GM21528 (cell line): ENCODE measurements at regions not wholly inside any gene's neighbourhood (a gene's known extent, or its start where the extent isn't known, plus 50 kb on each side); places are given as distances from the start of the nearest gene placed in this dataset.
"Not testable (repeated sequence)": the region's sequence is repeated elsewhere in the genome, so short reads cannot be mapped to it uniquely, and the experiment has no call there.

ENCODE experiments used
- ATAC-seq: cut with Tn5 transposase; IDR thresholded peaks from one replicate; pipeline ENCODE4 v1.9.1; 2021; ENCODE audit warnings: mild to moderate bottlenecking, moderate library complexity; ENCODE audit not compliant: unreplicated experiment, low FRiP score

DNA sequence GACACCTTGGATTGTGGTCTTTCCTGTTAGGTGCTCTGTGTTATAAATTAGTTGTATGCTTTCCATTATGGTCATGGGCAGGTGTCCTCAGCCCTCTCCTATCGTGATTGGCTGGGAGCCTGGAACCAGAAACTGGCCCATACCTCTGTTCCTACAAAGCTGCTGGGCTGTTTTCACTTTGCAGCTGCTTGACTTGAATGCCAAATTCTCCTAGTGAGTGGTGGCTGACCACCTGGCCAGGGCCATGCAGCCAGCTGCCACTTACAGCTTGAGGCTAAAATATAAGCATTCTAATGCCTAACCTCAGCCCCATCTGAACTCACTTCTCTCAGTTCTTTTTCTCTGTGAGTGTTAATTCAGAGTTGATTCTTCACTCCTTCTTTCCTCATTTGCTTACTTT lies 239.3 kb upstream of the GBE1 start:
- ATAC-seq = no peak

DNA sequence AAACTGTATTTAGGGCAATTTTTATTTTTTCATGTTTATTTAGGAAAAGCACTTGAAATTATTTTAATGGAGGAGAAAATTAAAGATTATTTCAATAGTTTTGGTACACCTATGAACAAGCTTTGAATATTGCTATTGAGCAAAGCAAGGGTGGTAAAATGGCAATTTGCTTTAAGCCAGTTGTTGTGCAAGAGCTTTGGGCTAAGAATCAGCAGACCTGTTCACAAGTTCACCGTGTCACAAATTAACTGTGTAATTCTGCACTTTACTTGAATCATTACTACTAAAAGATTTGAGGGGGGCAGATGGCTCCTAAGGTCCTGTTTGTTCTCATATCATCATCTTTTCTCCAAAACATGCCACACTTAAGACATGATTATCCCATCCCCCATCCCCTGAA lies 238.9 kb upstream of the GBE1 start:
- no peak for ATAC-seq

DNA sequence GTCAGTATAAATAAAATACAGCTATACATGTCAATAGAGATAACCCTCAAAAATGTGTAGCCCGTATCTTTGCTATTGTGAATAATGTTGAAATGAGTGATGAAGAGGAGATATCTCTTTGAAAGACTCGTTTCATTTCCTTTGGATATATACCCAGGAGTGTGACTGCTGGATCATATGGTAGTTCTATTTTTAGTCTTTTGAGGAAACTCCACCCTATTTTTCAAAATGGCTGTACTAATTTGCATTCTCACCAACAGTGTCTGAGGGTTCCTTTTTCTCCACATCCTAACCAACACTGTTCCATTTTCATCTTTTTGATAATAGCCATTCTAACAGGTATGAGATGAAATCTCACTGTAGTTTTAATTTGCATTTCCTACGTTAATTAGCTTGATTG lies 237.5 kb upstream of the GBE1 start:
- ATAC-seq = no peak

DNA sequence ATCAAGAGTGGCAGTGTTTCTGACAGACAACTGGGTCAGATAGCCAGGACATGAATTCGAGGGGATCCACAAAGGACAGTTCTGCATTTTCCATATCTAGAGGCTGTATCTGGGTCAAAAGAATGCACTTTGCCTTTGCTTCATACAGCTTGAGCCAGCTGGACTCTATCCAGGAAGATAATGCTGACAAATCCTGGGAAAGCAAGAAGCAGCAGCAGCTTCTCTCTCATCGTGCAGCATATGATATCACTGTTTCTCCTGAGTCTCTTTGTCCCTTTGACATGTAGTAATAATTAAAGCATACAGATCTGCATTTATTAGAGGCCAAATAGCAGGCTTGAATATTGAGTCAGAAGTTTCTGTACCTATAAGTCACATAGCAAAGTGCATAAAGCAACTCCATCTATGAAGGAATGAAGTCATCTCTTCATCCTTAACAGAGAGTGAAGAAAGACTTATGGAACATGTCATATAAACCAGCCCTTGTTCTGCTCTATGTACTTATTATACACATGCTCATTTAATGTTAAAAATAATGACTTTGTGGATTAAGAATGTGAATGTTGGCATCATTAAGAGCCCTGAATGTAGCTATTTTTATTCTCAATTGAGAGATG lies 236.8 kb upstream of the GBE1 start:
- ATAC-seq = no peak

DNA sequence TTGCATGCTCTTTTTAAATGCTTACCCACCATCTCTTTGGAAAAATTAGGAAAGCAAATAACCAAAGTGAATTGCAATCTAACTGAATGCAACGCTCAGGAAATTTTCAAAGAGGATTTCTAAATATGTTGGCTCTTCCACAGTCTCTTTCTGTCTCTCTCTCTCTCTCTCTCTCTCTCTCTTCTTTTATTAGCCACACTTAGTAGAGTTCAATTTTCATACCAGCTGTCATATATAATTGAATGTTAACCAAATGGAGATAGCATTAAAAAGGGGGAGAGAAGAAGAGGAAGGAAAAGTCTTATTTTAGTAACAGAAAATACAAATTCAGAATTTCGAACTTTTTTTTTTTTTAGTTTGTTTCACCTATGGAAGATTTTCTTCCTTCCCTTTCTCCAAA lies 235.9 kb upstream of the GBE1 start:
- ATAC-seq = no peak

DNA sequence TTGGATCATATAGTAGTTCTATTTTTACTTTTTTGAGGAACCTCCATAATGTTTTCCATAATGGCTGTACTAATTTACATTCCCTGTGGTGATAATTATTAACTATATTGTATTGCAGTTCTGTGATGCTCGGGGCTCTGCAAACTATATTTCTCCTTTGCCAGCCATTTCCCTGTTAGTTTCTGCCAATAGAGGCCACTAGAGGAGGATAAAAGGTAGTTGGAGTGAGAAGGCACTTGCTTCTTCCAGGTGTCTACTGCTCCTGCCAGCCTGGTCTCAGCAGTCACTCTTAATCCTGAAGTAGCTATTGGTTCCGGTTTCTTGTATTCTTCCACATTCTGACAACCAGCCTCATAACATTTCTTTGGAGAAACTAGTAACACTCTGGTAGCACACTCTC lies 233.9 kb upstream of the GBE1 start:
- ATAC-seq = no peak

DNA sequence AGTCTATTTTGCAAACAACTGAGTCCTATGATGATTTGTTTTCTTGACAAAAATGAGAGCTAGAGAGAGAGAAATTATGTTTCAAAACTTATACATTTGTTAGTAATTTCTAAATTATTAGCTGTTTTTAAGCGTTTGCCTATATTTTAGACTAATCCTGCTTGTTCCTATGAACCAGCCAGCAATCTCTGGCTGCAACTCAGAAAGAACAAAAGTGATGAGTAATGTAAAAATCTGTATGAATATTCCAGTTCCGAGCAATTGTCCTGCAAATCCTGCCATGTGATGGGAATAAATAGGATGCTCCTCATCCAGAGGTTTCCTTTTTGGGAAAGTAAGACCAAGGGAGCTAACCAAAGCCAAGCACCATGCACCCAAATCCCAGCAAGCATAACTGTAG lies 228.3 kb upstream of the GBE1 start:
- ATAC-seq = no peak

DNA sequence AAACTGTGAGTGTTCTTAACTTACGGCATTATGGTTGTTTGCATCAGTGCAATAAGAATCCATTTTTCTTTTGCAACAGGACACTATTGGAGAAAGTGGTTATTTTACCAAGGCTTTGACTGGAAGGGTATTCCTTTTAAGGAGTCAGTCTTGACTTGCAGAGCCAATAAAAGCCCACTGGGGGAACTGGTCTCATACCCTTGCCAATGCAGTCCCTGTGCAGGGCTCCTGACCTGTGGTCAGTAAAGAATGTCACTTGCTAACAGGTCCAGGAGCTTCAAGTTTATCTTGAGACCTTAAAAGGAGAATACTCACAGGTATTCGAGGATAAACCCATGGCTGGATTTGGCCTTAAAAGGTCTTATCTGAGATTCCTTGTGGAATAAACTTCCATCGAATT lies 227.8 kb upstream of the GBE1 start:
- ATAC-seq = no peak

DNA sequence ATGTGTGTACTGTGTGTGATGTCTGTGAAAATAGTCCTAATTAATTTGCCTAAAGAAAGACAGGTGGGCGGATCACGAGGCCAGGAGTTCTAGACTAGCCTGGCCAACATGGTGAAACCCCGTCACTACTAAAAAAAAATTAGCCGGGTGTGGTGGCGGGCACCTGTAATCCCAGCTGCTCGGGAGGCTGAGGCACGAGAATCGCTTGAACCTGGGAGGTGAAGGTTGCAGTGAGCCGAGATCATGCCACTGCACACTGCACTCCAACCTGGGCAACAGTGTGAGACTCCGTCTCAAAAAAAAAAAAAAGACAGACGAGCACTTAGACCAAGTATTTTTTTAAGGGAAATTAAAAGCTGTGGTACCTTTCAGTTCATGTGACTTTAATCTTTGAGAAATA lies 226.0 kb upstream of the GBE1 start:
- ATAC-seq = not testable (repeated sequence)

DNA sequence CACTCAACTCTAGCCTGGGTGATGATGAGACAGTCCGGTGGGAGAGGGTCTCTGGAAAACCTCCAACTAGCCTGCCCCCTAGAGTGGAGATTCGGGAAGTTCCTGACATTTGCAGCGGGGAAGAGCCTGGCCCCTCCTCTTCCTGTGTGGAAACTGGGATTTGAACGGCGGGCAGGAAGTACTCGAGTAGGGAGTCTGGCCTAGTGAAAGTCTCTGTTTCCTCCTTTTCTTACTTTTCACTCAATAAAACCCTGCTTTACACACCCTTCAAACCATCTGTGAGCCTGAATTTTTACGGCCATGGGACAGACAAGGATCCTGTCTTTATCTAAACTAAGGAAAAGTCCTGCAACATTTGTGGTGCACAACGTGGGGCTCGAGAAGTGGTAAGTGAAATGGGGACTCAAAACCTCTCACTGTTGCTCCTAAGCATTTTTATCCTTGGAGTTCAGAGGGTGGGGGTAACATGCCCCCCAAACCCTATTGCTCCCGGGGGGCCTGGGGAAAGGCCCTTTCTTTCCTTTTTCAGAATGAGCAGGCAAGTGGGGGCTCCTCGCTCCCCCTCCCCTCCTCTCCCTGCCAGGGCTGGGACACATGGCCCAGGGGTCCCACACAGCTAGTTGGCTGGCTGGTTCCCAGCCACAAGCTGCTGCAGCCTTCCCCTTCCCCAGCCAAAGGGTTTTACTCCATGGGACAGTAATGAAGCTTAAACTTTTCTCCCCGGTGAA lies 224.7 kb upstream of the GBE1 start:
- ATAC-seq = no peak

DNA sequence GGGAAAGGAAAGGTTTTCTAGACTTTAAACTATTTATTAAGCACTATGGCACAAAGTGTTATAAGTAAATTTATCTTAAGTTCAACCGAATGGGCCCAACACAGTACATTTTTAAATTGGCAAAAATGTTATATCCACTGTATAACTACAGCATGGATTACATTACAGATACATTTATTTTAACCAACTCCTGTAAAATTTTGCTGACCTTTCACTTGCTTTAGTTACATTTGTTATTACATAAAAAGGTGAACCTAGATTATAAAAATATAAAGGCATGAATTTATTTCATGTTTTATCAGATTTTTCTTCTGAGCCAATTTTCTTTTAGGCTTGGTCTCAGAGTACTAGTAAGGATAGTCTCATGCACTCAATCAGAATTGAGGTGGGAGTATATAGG lies 221.9 kb upstream of the GBE1 start:
- ATAC-seq = no peak

DNA sequence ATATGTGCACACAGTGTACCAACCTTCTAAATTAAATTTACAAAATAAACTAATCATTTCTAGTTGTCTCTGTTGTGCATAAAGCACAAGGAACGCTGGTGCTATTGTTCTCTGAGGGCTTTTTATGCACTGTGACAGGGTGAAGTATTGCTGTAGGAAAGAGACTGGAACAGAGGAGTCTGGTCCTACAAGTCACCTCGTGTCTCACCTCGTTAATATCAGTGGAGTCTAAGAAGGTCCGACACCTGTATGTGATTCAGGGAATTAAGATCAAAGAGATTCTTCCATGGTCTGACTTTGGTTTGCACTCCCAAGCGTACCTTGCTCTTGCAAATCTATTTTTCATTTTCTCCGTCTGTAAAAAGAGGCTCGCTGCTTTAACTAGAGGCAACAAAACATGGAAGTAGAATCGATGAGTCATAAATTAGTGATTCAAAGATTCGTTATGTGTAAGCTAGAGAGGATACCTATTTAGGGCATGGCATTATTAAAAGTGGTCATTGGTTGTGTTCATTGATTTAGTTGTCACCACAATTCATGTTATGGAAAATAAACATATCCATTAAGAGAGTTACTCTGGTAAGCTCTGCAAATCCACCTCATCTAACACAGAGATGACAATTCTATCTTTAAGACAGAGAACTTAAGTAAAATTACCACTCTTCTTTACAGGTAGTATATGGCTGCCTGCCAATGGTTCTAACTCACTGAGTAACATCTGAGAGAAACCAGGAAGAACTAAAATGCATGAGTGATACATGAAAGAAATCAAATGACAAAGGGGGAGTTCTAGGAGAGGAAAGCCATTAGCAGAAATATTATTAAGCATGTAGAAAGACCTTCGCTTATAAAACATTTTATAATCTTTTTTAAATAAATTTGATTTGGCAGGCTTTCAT lies 219.4 kb upstream of the GBE1 start:
- no peak for ATAC-seq

DNA sequence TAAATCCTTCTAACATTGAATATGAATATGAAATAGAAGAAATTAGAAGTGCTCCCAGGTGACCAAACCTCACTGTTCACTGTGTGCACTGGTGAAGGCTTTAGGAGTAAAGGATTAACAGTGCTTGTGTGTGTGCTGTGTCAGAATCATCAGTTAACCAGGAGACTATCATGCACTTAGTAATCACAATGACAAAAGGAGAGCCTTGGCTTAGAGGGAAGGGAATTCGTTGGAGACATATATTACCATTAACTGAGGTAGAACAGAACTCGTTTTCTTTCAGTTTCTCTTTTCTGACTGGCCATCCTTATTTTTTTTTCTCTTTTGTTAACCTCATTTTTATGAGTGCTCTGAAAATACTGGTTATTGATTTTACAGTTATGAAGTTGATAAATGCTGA lies 213.3 kb upstream of the GBE1 start:
- ATAC-seq = no peak

DNA sequence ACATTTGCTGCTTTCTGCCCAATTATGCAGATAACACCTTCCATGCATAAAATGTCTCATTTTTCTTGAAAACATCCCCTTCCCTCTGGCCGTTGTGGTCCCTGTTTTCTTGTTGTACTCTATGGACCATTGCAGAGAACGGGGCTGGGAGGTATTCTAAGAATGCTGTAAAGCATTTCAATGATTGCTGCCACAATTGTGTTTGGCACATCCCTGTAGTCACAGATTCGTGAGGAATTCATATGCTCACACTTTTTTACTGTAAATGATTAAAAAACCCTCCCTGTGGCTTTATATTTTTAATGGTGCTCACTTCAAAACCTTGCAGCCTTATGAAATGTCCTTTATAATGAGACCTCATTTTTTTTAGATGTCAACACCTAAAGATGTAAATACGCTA lies 207.2 kb upstream of the GBE1 start:
- ATAC-seq = no peak

DNA sequence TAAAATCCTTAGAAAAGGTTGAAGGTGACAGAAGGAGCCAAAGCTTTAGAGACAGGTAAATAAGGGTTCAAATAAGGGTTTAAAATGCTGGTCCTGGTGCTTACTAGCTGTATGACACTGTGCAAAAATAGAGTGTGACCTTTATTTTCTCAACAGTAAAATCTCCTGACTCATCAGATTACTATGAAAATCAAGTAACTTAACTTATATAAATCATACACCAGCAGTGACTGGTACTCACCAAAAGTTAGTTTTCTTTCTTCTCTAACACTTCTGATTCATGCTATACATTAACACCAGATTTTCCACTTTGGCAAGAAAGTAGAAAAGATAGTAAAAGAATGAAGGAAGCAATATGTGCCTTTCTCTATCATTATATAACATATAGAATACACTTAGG lies 205.9 kb upstream of the GBE1 start:
- ATAC-seq = no peak

DNA sequence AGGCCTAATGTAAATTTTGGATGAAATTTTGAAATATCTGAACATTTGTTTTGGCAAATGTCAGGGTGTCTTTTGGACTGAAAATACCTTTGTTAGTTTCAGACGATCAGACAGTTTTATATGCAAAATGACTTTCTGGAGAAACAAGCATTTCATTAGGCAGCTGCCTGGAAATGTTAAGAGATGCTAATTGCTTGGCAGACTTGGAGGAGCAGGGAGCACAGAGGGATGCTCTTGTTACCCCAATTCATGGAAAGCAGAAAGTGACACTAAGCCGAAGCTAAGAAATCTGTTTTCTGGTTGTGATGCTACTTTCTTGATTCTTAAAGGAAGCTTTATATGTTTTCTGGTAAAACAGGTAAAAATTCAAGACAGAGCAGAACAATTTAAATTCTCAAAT lies 204.3 kb upstream of the GBE1 start:
- ATAC-seq = no peak

DNA sequence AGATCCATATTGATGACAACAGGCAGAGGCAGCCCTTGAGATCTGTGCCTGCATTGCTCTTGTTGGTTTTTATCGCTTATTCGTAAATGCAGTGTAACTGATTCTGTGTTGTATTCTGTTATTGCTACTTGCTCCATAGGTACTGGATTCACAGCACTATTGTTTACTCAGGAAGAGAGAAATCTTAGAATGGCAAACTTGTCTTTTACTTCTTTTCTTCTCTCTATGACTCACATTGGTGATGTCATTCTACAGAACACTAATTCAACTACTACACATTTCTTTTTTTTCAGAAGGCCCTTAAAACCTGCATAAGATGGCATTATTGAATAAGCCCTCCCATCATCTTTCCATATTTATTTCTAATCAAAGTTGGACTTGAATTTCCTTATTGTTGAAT lies 201.0 kb upstream of the GBE1 start:
- ATAC-seq = no peak

DNA sequence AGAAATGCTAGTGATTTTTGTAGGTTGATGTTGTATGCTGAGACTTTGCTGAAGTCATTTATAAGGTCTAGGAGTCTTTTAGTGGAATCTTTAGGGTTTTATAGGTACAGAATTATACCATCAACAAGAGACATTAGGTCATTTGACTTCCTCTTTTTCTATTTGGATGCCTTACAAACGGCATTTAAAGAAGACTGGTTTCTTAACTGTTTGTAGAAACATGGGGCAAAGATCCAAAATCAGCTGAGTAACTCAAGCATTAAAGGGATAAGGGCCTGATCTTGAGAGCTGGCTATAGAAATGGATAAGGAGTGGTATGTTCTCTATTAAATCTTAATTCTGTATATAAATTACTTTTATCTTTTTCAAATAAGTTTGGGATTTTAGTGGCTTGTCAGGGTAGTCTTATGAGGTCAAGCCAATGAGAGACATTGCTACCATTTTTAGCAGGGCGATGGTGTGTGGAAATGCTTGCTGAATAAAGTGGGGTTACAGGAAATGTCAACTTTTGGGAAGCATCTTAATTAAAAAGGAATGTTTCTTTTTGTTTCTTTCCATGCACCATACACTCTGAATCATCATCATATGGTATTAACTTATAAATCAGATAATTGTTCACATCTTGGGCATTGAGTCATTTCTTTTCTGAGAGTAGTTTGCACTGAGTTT lies 197.7 kb upstream of the GBE1 start:
- no peak for ATAC-seq

DNA sequence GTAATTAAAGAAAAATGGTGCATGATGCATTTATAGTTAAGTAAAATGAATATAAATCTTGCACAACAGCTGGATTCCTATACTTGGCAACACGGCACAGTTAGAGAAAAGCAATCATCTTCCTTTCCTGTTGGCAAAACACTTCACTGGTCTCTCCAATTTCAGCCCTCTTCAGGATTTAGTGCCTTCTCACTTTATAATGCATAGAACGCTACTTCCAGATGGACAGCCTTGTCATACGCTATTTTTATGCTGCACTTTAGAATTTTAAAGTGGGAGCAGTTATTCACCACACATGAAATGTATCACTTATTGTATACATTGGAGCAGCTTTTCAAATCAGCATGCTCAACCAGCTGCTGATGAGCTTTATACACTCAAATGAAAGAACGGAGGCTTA lies 194.4 kb upstream of the GBE1 start:
- ATAC-seq = no peak

DNA sequence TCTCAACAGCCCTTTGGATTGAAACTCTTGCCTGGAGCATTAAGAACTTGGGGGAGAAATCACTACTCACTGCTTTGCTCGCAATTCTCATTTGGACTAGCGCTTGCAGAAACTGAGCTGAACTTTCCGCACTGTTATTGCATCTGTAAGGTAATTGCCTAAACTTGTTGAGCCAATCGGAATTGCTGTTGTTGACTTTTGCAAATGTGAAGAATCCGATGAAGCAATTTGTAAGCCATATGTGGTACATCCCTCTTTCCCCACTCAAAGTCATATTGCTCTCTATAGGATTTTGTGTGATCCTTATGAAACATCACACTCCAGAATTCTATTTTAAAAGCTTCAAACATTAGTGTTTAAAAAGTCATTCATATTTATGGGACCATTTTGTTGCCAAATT lies 191.7 kb upstream of the GBE1 start:
- no peak for ATAC-seq

DNA sequence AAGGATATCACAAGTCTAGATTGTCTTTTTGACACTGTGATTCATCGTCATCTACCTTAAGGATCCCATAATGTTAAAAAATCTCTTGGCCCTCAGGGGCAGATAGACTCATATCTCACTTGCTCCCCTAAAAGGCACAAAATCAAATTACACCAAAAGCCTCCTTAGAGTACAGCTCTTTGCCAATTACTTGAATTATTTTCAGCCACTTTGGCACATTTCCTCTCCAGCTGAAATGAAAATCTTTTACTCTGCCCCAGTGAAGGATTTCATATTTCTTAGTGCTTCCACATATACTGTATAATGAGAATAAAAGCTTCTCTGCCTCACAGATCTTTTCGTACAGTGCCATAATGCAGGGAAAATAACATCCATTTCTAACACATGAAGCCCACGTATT lies 190.7 kb upstream of the GBE1 start:
- no peak for ATAC-seq
